Upper lobe of left lung (tissue), 6 donors: ENCODE measurements at regions not wholly inside any gene's neighbourhood (a gene's known extent, or its start where the extent isn't known, plus 50 kb on each side); places are given as distances from the start of the nearest gene placed in this dataset.

ENCODE experiments used
- ATAC-seq, 2 donors: fragments of 200-7000 bp; cut with Tn5 transposase; one replicate each; pipeline ENCODE4 v1.9.1; 2022; ENCODE audit warnings: mild to moderate bottlenecking in 2 of 2, moderate library complexity in 2 of 2; ENCODE audit not compliant: low FRiP score in 2 of 2
- DNase-seq, 2 donors: peaks; one replicate each; pipeline ENCODE4 v3.0.0-alpha.2; 2019 to 2020
- H3K27ac ChIP-seq, 4 donors: fragments of 200-600 bp; sonication (generic); one replicate each; pipeline ENCODE4 v1.5.1; 2016 to 2019
- H3K27me3 ChIP-seq, 4 donors: fragments of 200-600 bp; sonication (generic); one replicate each; pipeline ENCODE4 v1.5.1; 2017 to 2019
- H3K36me3 ChIP-seq, 4 donors: fragments of 200-600 bp; sonication (generic); one replicate each; pipeline ENCODE4 v1.5.1; 2016 to 2019
- H3K4me1 ChIP-seq, 4 donors: fragments of 200-600 bp; sonication (generic); one replicate each; pipeline ENCODE4 v1.5.1; 2018 to 2019
- H3K4me3 ChIP-seq, 4 donors: fragments of 200-600 bp; sonication (generic); one replicate each; pipeline ENCODE4 v1.5.1; 2017 to 2019; ENCODE audit warnings: mild to moderate bottlenecking in 2 of 4, moderate library complexity in 1 of 4
- H3K9me3 ChIP-seq, 4 donors: fragments of 200-600 bp; sonication (generic); one replicate each; pipeline ENCODE4 v1.5.1; 2018 to 2019
- EP300 ChIP-seq, 4 donors: sonication (generic); formaldehyde crosslinking; IDR thresholded peaks; one replicate each; pipeline ENCODE4 v1.5.1; 2017; ENCODE audit warnings: antibody characterized with exemption in 4 of 4, control low read depth in 2 of 4
- POLR2A ChIP-seq, 4 donors: fragments of 450-650 bp; IDR thresholded peaks; one replicate each; pipeline ENCODE4 v1.5.1; 2016 to 2017; ENCODE audit warnings: antibody characterized with exemption in 4 of 4, mild to moderate bottlenecking in 2 of 4
- POLR2AphosphoS5 ChIP-seq, 2 donors: sonication (generic); formaldehyde crosslinking; IDR thresholded peaks; one replicate each; pipeline ENCODE4 v1.5.1; 2017; ENCODE audit warnings: antibody characterized with exemption in 2 of 2
- WGBS, 2 donors: methylation state at CpG; one replicate each; pipeline ENCODE4 v1.1.5; 2017 to 2018; 5-methylcytosine and 5-hydroxymethylcytosine counted together
- TF ChIP-seq, protein P1 (sequence below), 6 experiments: fragments of 450-650 bp in 4 of 6; fragments of 200-600 bp in 2 of 6; sonication (generic) in 2 of 6; IDR thresholded peaks; one replicate each; pipeline ENCODE4 v1.5.1; 2016 to 2019; ENCODE audit warnings: antibody characterized with exemption in 6 of 6
- donor health status: DM: no; HTN: no; CAD: no; lungs with moderate emphysema.
- donor health status: DM: no; HTN: yes; CAD: no; lungs with severe emphysema.

DNA sequence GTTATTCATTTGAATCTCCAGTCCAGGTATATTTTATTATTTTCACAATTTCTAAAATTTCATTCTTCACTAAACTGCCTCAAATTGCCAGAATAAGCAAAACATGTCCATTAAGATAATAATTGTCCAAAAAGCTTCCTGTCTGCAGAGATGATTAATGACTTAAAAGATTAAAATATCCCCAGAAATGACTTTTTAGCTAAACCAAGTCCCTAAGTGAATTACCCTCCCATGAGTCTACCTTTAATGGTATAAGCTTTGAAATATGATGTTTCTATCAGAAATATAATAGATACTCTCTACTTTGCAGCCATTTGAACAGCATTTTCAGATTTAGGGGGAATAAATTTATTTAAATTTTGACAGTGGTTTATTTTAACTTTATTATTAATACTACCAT lies 289.2 kb upstream of the EMCN start:
- Histone ChIP-seq H3K4me3 (no peak overlapping the region), H3K27me3 (no peaks in the 10 kb centered on the region), H3K4me1 (no peaks in the 10 kb centered on the region), H3K27ac (no peak overlapping the region), H3K9me3 (no peaks in the 10 kb centered on the region), H3K36me3 (no peaks in the 10 kb centered on the region)
- TF ChIP-seq EP300 (IDR thresholded peaks at IDR 0.05) = no peak
- TF ChIP-seq POLR2AphosphoS5 (IDR thresholded peaks at IDR 0.05) = no peak
- TF ChIP-seq, protein P1, sequence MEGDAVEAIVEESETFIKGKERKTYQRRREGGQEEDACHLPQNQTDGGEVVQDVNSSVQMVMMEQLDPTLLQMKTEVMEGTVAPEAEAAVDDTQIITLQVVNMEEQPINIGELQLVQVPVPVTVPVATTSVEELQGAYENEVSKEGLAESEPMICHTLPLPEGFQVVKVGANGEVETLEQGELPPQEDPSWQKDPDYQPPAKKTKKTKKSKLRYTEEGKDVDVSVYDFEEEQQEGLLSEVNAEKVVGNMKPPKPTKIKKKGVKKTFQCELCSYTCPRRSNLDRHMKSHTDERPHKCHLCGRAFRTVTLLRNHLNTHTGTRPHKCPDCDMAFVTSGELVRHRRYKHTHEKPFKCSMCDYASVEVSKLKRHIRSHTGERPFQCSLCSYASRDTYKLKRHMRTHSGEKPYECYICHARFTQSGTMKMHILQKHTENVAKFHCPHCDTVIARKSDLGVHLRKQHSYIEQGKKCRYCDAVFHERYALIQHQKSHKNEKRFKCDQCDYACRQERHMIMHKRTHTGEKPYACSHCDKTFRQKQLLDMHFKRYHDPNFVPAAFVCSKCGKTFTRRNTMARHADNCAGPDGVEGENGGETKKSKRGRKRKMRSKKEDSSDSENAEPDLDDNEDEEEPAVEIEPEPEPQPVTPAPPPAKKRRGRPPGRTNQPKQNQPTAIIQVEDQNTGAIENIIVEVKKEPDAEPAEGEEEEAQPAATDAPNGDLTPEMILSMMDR (IDR thresholded peaks at IDR 0.05) = no peak
- no peak for TF ChIP-seq POLR2A (IDR thresholded peaks at IDR 0.05)
- ATAC-seq = no peak
- no peak for DNase-seq

DNA sequence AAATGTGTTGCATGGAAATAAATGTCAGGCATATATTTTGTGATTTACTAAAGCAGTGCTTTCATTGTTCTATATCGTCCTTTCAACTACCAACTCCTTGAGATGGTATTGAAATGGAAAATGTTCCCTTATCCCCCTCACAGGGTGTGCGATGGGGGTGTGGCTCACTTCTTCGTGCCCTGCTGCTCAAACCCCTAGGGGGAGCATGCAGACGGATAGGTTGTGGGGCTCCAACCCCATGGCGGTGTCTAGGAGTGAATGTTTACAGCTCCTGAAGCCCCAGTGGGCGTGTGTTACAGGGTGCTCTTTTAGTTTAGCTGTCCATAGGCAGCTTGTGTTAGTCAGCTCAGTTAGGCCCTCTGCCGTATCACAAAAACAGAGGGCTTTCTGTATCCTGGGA lies 287.7 kb upstream of the EMCN start:
- H3K36me3 ChIP-seq = no peaks in the 10 kb centered on the region
- no peaks in the 10 kb centered on the region for H3K27me3 ChIP-seq
- no peaks in the 10 kb centered on the region for H3K9me3 ChIP-seq
- H3K4me3 ChIP-seq = no peak overlapping the region
- no peak for ATAC-seq
- no peak for TF ChIP-seq EP300 (IDR thresholded peaks at IDR 0.05)
- no peak for TF ChIP-seq POLR2AphosphoS5 (IDR thresholded peaks at IDR 0.05)
- 86 to 91% methylated on average over 6 to 7 of the region's 7 CpGs for WGBS, 2 donors
- DNase-seq = no peak
- H3K4me1 ChIP-seq = no peaks in the 10 kb centered on the region
- no peak overlapping the region for H3K27ac ChIP-seq

DNA sequence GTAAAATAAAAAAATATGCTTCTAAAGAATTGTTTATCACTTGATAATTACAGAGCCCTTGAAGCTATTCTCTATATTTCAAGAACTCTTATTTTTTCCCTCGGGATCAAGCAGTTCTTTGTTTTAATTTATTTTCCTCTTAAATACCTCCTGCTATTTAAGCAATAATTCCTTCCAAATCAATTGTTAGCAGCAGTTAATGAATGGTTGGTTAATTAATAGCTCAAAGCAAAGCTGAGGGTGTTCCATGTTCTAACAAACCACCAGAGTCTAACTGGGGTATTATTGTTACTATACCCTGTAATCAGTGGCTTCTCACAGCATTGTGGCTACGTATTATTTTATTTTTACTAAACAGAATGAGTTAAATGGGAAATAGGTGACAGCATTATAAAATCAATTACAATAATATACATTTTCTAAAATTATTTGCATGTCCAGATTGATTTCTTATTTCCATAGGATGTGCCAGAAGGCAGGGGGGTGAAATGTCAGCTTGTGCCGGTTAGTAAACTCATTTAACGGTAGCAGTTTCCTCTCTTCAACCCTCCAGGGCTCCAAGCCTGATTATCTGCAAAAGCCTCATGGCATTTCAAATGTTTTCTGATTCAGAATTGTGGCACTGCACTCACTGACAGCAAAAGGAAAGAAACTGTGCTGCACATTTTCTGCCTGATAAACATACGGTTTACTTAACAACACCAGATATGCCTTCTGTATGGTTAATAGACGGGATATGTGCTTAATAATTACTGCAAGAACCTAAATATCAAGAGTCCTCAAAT lies 286.9 kb upstream of the EMCN start:
- no peaks in the 10 kb centered on the region for H3K27me3 ChIP-seq
- no peaks in the 10 kb centered on the region for H3K36me3 ChIP-seq
- no peaks in the 10 kb centered on the region for H3K4me1 ChIP-seq
- ATAC-seq (no peak), DNase-seq (no peak)
- no peaks in the 10 kb centered on the region for H3K9me3 ChIP-seq
- H3K4me3 ChIP-seq = no peak overlapping the region
- TF ChIP-seq EP300 (IDR thresholded peaks at IDR 0.05) = no peak
- TF ChIP-seq, protein P1 (IDR thresholded peaks at IDR 0.05) = no peak
- TF ChIP-seq POLR2A (IDR thresholded peaks at IDR 0.05) = no peak
- TF ChIP-seq POLR2AphosphoS5 (IDR thresholded peaks at IDR 0.05) = no peak
- H3K27ac ChIP-seq = no peak overlapping the region
- 92% methylated on average over 6 of the region's 6 CpGs for WGBS, 2 donors

DNA sequence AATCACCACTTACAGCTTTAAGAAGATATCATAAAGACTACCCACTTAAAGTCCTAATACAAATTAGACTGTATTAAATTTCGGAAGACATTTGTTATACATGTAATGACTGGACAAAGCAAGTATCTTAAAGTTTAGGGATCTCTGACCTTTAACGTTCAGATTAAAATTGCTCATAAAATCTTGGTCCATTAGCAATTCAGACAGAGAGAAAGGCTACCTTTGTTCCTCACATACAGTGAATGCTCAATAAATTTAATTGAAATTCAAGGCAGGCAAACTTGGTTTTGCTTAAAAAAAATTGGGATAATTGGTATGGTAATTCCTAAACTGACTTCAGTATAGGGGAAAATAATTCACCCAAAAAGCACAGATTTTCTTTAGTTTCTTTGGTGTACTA lies 285.9 kb upstream of the EMCN start:
- Histone ChIP-seq H3K36me3 (no peaks in the 10 kb centered on the region), H3K4me3 (no peak overlapping the region), H3K9me3 (no peaks in the 10 kb centered on the region), H3K27me3 (no peaks in the 10 kb centered on the region), H3K27ac (no peak overlapping the region), H3K4me1 (no peaks in the 10 kb centered on the region)
- TF ChIP-seq EP300 (IDR thresholded peaks at IDR 0.05) (no peak), POLR2A (IDR thresholded peaks at IDR 0.05) (no peak), POLR2AphosphoS5 (IDR thresholded peaks at IDR 0.05) (no peak)
- TF ChIP-seq, protein P1 (IDR thresholded peaks at IDR 0.05) = no peak
- ATAC-seq (no peak), DNase-seq (no peak)
- WGBS, 2 donors = 93% methylated on average over 2 of the region's 2 CpGs

DNA sequence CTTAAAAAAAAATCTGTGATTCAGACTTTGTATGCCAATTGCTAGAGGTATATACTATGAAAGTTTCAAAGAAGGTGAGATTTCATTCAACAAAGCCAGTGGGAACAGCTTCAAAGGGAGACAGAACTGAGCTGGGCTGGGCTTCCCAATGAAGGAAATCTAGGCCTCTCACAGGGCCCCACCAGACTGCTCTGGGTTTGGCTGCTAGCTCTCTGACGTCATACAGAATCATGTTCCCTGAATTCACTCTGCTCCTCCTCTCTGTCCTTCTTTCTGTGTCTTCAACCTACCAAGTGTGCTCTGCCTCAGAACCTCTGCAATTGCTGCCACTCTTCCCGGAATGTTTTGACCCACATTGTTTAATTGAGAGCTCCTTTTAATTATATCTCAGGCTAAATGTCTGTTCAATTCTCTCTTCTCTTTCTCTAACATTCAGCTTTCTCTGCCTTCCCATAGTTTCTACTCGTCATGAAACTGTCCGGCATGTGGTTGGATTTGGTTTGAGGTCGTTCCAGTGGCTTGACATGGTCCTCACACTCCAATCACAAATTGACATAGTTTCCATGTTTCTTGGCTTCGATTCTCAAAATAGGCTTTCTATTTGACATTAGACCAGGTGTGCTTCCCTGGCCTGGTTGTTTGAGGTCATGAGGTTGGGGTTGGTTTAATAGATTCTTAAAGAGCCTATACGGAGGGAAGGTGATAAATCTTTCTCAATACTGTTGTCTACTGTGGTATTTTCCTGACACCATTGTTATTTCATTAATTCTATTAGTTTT lies 282.1 kb upstream of the EMCN start:
- H3K4me1 ChIP-seq = no peaks in the 10 kb centered on the region
- TF ChIP-seq POLR2AphosphoS5 (IDR thresholded peaks at IDR 0.05) (no peak), POLR2A (IDR thresholded peaks at IDR 0.05) (no peak), EP300 (IDR thresholded peaks at IDR 0.05) (no peak)
- TF ChIP-seq, protein P1 (IDR thresholded peaks at IDR 0.05) = no peak
- ATAC-seq (no peak), DNase-seq (no peak)
- no peaks in the 10 kb centered on the region for H3K27me3 ChIP-seq
- H3K4me3 ChIP-seq = no peak overlapping the region
- no peak overlapping the region for H3K27ac ChIP-seq
- WGBS, 2 donors = 86 to 91% methylated on average over 7 of the region's 7 CpGs
- H3K9me3 ChIP-seq = no peaks in the 10 kb centered on the region
- no peaks in the 10 kb centered on the region for H3K36me3 ChIP-seq
